Keratinocyte (primary cell): ENCODE measurements at regions not wholly inside any gene's neighbourhood (a gene's known extent, or its start where the extent isn't known, plus 50 kb on each side); places are given as distances from the start of the nearest gene placed in this dataset.

Experiments
- DNase-seq: peaks from one replicate; pipeline ENCODE4 v3.0.0-alpha.2; 2011; ENCODE audit warnings: low read depth, missing footprints, low spot score
- FAIRE-seq: peaks from 2 replicates; lab custom pipeline; 2011; peaks lifted over from hg19 to GRCh38; lab: Jason Lieb, UNC
- H2AFZ ChIP-seq: 2 replicates; pipeline ENCODE4 v1.6.0; 2012; ENCODE audit warnings: low read length, control low read depth, inconsistent platforms; ENCODE audit not compliant: control insufficient read depth
- H3K27ac ChIP-seq: 2 replicates; pipeline ENCODE4 v1.5.1; 2011; ENCODE audit warnings: low read length; ENCODE audit not compliant: control insufficient read depth, insufficient read depth
- H3K27me3 ChIP-seq: 3 replicates; pipeline ENCODE4 v1.6.0; 2011; ENCODE audit warnings: low read length; ENCODE audit not compliant: control insufficient read depth, insufficient read depth; ENCODE audit errors: extremely low read depth
- H3K36me3 ChIP-seq, 2 experiments: 2 replicates in 1 of 2; 3 replicates in 1 of 2; pipeline ENCODE4 v1.5.1; 2011; ENCODE audit warnings: low read length in 2 of 2, mild to moderate bottlenecking in 1 of 2; ENCODE audit not compliant: control insufficient read depth in 2 of 2, insufficient read depth in 2 of 2; ENCODE audit errors: extremely low read depth in 1 of 2
- H3K4me1 ChIP-seq: 3 replicates; pipeline ENCODE4 v1.5.1; 2011; ENCODE audit warnings: low read length; ENCODE audit not compliant: control insufficient read depth, insufficient read depth; ENCODE audit errors: extremely low read depth
- H3K4me2 ChIP-seq: 3 replicates; pipeline ENCODE4 v1.6.0; 2011; ENCODE audit warnings: low read depth, low read length; ENCODE audit not compliant: control insufficient read depth, insufficient read depth; ENCODE audit errors: extremely low read depth
- H3K4me3 ChIP-seq, 3 experiments: fragments of 200-600 bp in 1 of 3; sonication (generic) in 1 of 3; 2 replicates in 2 of 3; 3 replicates in 1 of 3; pipeline ENCODE4 v1.5.1; 2011 to 2016; ENCODE audit warnings: low read length in 3 of 3, mild to moderate bottlenecking in 3 of 3, control low read depth in 2 of 3, inconsistent platforms in 1 of 3, low read depth in 1 of 3, mixed read lengths in 1 of 3, mixed run types in 1 of 3, moderate library complexity in 1 of 3; ENCODE audit not compliant: control insufficient read depth in 2 of 3, insufficient read depth in 2 of 3; ENCODE audit errors: extremely low read depth in 1 of 3
- H3K79me2 ChIP-seq: 2 replicates; pipeline ENCODE4 v1.6.0; 2012; ENCODE audit warnings: low read length; ENCODE audit not compliant: control insufficient read depth, insufficient read depth
- H3K9ac ChIP-seq: 3 replicates; pipeline ENCODE4 v1.6.0; 2011; ENCODE audit warnings: low read length; ENCODE audit not compliant: control insufficient read depth, insufficient read depth; ENCODE audit errors: extremely low read depth
- H3K9me1 ChIP-seq: 3 replicates; pipeline ENCODE4 v1.6.0; 2011; ENCODE audit warnings: low read length; ENCODE audit not compliant: control insufficient read depth, insufficient read depth; ENCODE audit errors: extremely low read depth
- H3K9me3 ChIP-seq: 2 replicates; pipeline ENCODE4 v1.5.1; 2012; ENCODE audit warnings: low read depth, low read length; ENCODE audit not compliant: control insufficient read depth
- H4K20me1 ChIP-seq: 3 replicates; pipeline ENCODE4 v1.6.0; 2011; ENCODE audit warnings: low read length; ENCODE audit not compliant: control insufficient read depth, insufficient read depth; ENCODE audit errors: extremely low read depth
- CTCF ChIP-seq, 3 experiments: IDR thresholded peaks in 1 of 3; conservative IDR thresholded peaks in 1 of 3; optimal IDR thresholded peaks in 1 of 3; 2 replicates in 2 of 3; 3 replicates in 1 of 3; pipeline versions ENCODE3 to v1.5.1; 2011; ENCODE audit warnings: low read length in 3 of 3, mild to moderate bottlenecking in 3 of 3, moderate library complexity in 2 of 3, control low read depth in 1 of 3, inconsistent platforms in 1 of 3; ENCODE audit not compliant: insufficient read depth in 2 of 3; ENCODE audit errors: extremely low read depth in 1 of 3
- EZH2 ChIP-seq: IDR thresholded peaks from one replicate; pipeline ENCODE4 v1.6.1; 2012; ENCODE audit warnings: inconsistent platforms, mild to moderate bottlenecking, low read length, moderate library complexity
- dilution Hi-C: fragments of 300-500 bp; cut with MboI; formaldehyde crosslinking; loops from one replicate; pipeline ENCODE4 v1.7.0; 2020; ENCODE audit warnings: low sequenced_read_pairs; ENCODE audit not compliant: extremely low pct_ligation_motif_present

GRCh38 chr9:107105784-107106183 is 177.3 kb upstream of the RAD23B start:
- H3K9ac ChIP-seq, result no peak overlapping the region
- no peaks in the 10 kb centered on the region for H4K20me1 ChIP-seq
- H3K4me1 ChIP-seq, result no peaks in the 10 kb centered on the region
- H3K79me2 ChIP-seq, result no peaks in the 10 kb centered on the region
- TF ChIP-seq EZH2 (no peak), CTCF (optimal IDR thresholded peaks at IDR 0.05 in 1 of 3, IDR thresholded peaks at IDR 0.05 in 1 of 3, conservative IDR thresholded peaks at IDR 0.05 in 1 of 3; ENCODE audit: extremely low read depth in 1 of 3, insufficient read depth in 2 of 3, low read length in 3 of 3) (no peak)
- H2AFZ ChIP-seq, result no peak overlapping the region
- no peak overlapping the region for H3K27ac ChIP-seq
- dilution Hi-C loops, result no loop called here
- no peak overlapping the region for H3K4me2 ChIP-seq
- FAIRE-seq (no peak), DNase-seq (no peak)
- peaks cover 8% of the 10 kb centered on the region for H3K27me3 ChIP-seq
- H3K9me3 ChIP-seq, result no peaks in the 10 kb centered on the region
- H3K36me3 ChIP-seq, result no peaks in the 10 kb centered on the region
- no peak overlapping the region for H3K4me3 ChIP-seq
- no peaks in the 10 kb centered on the region for H3K9me1 ChIP-seq

GRCh38 chr9:107106416-107106815 is 176.7 kb upstream of the RAD23B start:
- Histone ChIP-seq H3K4me2 (no peak overlapping the region), H3K79me2 (no peaks in the 10 kb centered on the region), H3K9me1 (no peaks in the 10 kb centered on the region), H4K20me1 (no peaks in the 10 kb centered on the region), H3K4me3 (no peak overlapping the region), H3K27me3 (peaks cover 8% of the 10 kb centered on the region), H3K27ac (no peak overlapping the region), H3K36me3 (no peaks in the 10 kb centered on the region), H3K4me1 (no peaks in the 10 kb centered on the region), H3K9ac (no peak overlapping the region), H2AFZ (no peak overlapping the region), H3K9me3 (no peaks in the 10 kb centered on the region)
- no peak for FAIRE-seq
- DNase-seq, result no peak
- dilution Hi-C loops, result no loop called here
- TF ChIP-seq CTCF (optimal IDR thresholded peaks at IDR 0.05 in 1 of 3, IDR thresholded peaks at IDR 0.05 in 1 of 3, conservative IDR thresholded peaks at IDR 0.05 in 1 of 3; ENCODE audit: extremely low read depth in 1 of 3, insufficient read depth in 2 of 3, low read length in 3 of 3) (no peak), EZH2 (no peak)
